G401 (cell line): ENCODE measurements at regions not wholly inside any gene's neighbourhood (a gene's known extent, or its start where the extent isn't known, plus 50 kb on each side); places are given as distances from the start of the nearest gene placed in this dataset.
"Not testable (repeated sequence)": the region's sequence is repeated elsewhere in the genome, so short reads cannot be mapped to it uniquely, and the experiment has no call there.

Experiments
- DNase-seq: peaks from one replicate; pipeline ENCODE4 v3.0.0-alpha.2; 2015; ENCODE audit warnings: low spot score
- in situ Hi-C: cut with HindIII; loops from 2 replicates; pipeline ENCODE4 v1.10.0; 2016; ENCODE audit warnings: low sequenced_read_pairs, mixed read lengths

GRCh38 chr1:196160066-196160795 lies 448.0 kb downstream of the KCNT2 start:
- in situ Hi-C loops = no loop called here
- DNase-seq = no peak

- DNase-seq = no peak
- in situ Hi-C loops = no loop called here
Observed at GRCh38 chr1:196155586-196155985, 452.7 kb downstream of the KCNT2 start.

- in situ Hi-C loops = no loop called here
- no peak for DNase-seq
Observed at GRCh38 chr1:196152975-196153374, 455.3 kb downstream of the KCNT2 start.

GRCh38 chr1:196152086-196152485 lies 456.2 kb downstream of the KCNT2 start:
- no peak for DNase-seq
- in situ Hi-C loops = no loop called here

- peak; percentile 13 for DNase-seq
- in situ Hi-C loops = no loop called here
Observed at GRCh38 chr1:196148367-196148970, 459.8 kb downstream of the KCNT2 start.

GRCh38 chr1:196147530-196147929 lies 460.7 kb downstream of the KCNT2 start:
- DNase-seq = no peak
- in situ Hi-C loops = no loop called here

- in situ Hi-C loops, DNase-seq: not testable (repeated sequence)
Observed at GRCh38 chr1:196145151-196145550, 463.1 kb downstream of the KCNT2 start.

- DNase-seq = no peak
- in situ Hi-C loops = no loop called here
Observed at GRCh38 chr1:196144588-196144987, 463.7 kb downstream of the KCNT2 start.

GRCh38 chr1:196143602-196144342 lies 464.5 kb downstream of the KCNT2 start:
- in situ Hi-C loops = no loop called here

GRCh38 chr1:196142111-196142640 lies 466.1 kb downstream of the KCNT2 start:
- no peak for DNase-seq
- in situ Hi-C loops = no loop called here

More at GRCh38 chr1:196143602-196144342, 464.5 kb downstream of the KCNT2 start:
- no peak for DNase-seq

- in situ Hi-C loops = no loop called here
- DNase-seq = no peak
Observed at GRCh38 chr1:196136396-196136795, 471.8 kb downstream of the KCNT2 start.

- in situ Hi-C loops = no loop called here
- DNase-seq = no peak
Observed at GRCh38 chr1:196131691-196132090, 476.5 kb downstream of the KCNT2 start.

GRCh38 chr1:196128835-196129234 lies 479.4 kb downstream of the KCNT2 start:
- DNase-seq = no peak
- in situ Hi-C loops = no loop called here

GRCh38 chr1:196121181-196121580 lies 487.1 kb downstream of the KCNT2 start:
- DNase-seq = peak; percentile 56
- in situ Hi-C loops = no loop called here

- DNase-seq = peak; percentile 83
- in situ Hi-C loops = no loop called here
Observed at GRCh38 chr1:196115646-196116045, 492.6 kb downstream of the KCNT2 start.

- in situ Hi-C loops = no loop called here
- no peak for DNase-seq
Observed at GRCh38 chr1:196114193-196114592, 494.0 kb downstream of the KCNT2 start.

- in situ Hi-C loops, DNase-seq: not testable (repeated sequence)
Observed at GRCh38 chr1:196108990-196109389, 499.2 kb downstream of the KCNT2 start.

- in situ Hi-C loops = no loop called here
- no peak for DNase-seq
Observed at GRCh38 chr1:196105901-196106300, 502.3 kb downstream of the KCNT2 start.

GRCh38 chr1:196102826-196103225 lies 505.4 kb downstream of the KCNT2 start:
- in situ Hi-C loops = no loop called here
- DNase-seq = no peak

- in situ Hi-C loops = no loop called here
- no peak for DNase-seq
Observed at GRCh38 chr1:196098000-196098399, 510.2 kb downstream of the KCNT2 start.
